NCI-H226 (cell line): ENCODE measurements at regions not wholly inside any gene's neighbourhood (a gene's known extent, or its start where the extent isn't known, plus 50 kb on each side); places are given as distances from the start of the nearest gene placed in this dataset.

Experiments used
- DNase-seq: peaks from one replicate; pipeline ENCODE4 v3.0.0-alpha.2; 2015

- no peak for DNase-seq
These were observed 107.0 kb downstream of the KCNF1 start for GRCh38 chr2:11018651-11019185.

- no peak for DNase-seq
These were observed 107.9 kb downstream of the KCNF1 start for GRCh38 chr2:11019614-11020013.

- DNase-seq, result no peak
These were observed 110.3 kb downstream of the KCNF1 start for GRCh38 chr2:11022064-11022463.

GRCh38 chr2:11022591-11023273, 111.0 kb downstream of the KCNF1 start:
- DNase-seq, result no peak

- DNase-seq, result no peak
These were observed 111.9 kb downstream of the KCNF1 start for GRCh38 chr2:11023326-11024258.

- no peak for DNase-seq
These were observed 112.5 kb downstream of the KCNF1 start for GRCh38 chr2:11024259-11024645.

GRCh38 chr2:11024687-11025086, 113.0 kb downstream of the KCNF1 start:
- no peak for DNase-seq

GRCh38 chr2:11026286-11026921, 114.7 kb downstream of the KCNF1 start:
- DNase-seq, result no peak

GRCh38 chr2:11027195-11027594, 115.5 kb downstream of the KCNF1 start:
- DNase-seq, result no peak

GRCh38 chr2:11028407-11028916, 116.7 kb downstream of the KCNF1 start:
- no peak for DNase-seq

- no peak for DNase-seq
These were observed 117.4 kb downstream of the KCNF1 start for GRCh38 chr2:11029136-11029535.

- DNase-seq, result no peak
These were observed 118.3 kb downstream of the KCNF1 start for GRCh38 chr2:11030036-11030435.

GRCh38 chr2:11030909-11031308, 119.2 kb downstream of the KCNF1 start:
- no peak for DNase-seq

- no peak for DNase-seq
These were observed 120.1 kb downstream of the KCNF1 start for GRCh38 chr2:11031876-11032275.

GRCh38 chr2:11032396-11032795, 120.7 kb downstream of the KCNF1 start:
- no peak for DNase-seq

- DNase-seq, result no peak
These were observed 121.4 kb downstream of the KCNF1 start for GRCh38 chr2:11033114-11033513.

GRCh38 chr2:11038641-11039040, 116.6 kb upstream of the SLC66A3 start:
- DNase-seq, result no peak

- no peak for DNase-seq
These were observed 114.3 kb upstream of the SLC66A3 start for GRCh38 chr2:11040992-11041391.

- DNase-seq, result no peak
These were observed 112.4 kb upstream of the SLC66A3 start for GRCh38 chr2:11042841-11043240.

- DNase-seq, result no peak
These were observed 112.0 kb upstream of the SLC66A3 start for GRCh38 chr2:11043245-11043644.

- DNase-seq, result no peak
These were observed 111.1 kb upstream of the SLC66A3 start for GRCh38 chr2:11044201-11044600.

GRCh38 chr2:11045294-11045693, 110.0 kb upstream of the SLC66A3 start:
- DNase-seq, result no peak

GRCh38 chr2:11048335-11049008, 106.8 kb upstream of the SLC66A3 start:
- no peak for DNase-seq
